H9 (cell line): ENCODE measurements at regions not wholly inside any gene's neighbourhood (a gene's known extent, or its start where the extent isn't known, plus 50 kb on each side); places are given as distances from the start of the nearest gene placed in this dataset.

Experiments used
- DNase-seq: peaks from one replicate; pipeline ENCODE4 v3.0.0-alpha.2; 2017
- H2AFZ ChIP-seq: one replicate; pipeline ENCODE4 v1.6.1; 2013; ENCODE audit warnings: mild to moderate bottlenecking, low read length, control low read depth, moderate library complexity
- H2AK5ac ChIP-seq: 2 replicates; pipeline ENCODE4 v1.6.1; 2013; ENCODE audit warnings: low read length, control low read depth, mixed read lengths; ENCODE audit not compliant: insufficient read length
- H2BK120ac ChIP-seq: one replicate; pipeline ENCODE4 v1.6.1; 2013; ENCODE audit warnings: low read depth, mild to moderate bottlenecking, low read length, control low read depth, inconsistent platforms; ENCODE audit not compliant: poor library complexity, severe bottlenecking
- H2BK12ac ChIP-seq: 2 replicates; pipeline ENCODE4 v1.6.1; 2013; ENCODE audit warnings: low read length, control low read depth, mixed read lengths, low read depth; ENCODE audit not compliant: insufficient read length
- H2BK15ac ChIP-seq: 2 replicates; pipeline ENCODE4 v1.6.1; 2013; ENCODE audit warnings: low read depth, low read length, control low read depth
- H2BK20ac ChIP-seq: one replicate; pipeline ENCODE4 v1.6.1; 2013; ENCODE audit warnings: low read depth, mild to moderate bottlenecking, low read length, control low read depth, inconsistent platforms; ENCODE audit not compliant: poor library complexity, severe bottlenecking
- H2BK5ac ChIP-seq: 2 replicates; pipeline ENCODE4 v1.6.1; 2013; ENCODE audit warnings: low read length, control low read depth, mixed read lengths; ENCODE audit not compliant: insufficient read length
- H3K14ac ChIP-seq: 2 replicates; pipeline ENCODE4 v1.6.1; 2013; ENCODE audit warnings: low read length, control low read depth; ENCODE audit not compliant: insufficient read depth
- H3K18ac ChIP-seq: 2 replicates; pipeline ENCODE4 v1.6.1; 2013; ENCODE audit warnings: low read depth, mild to moderate bottlenecking, mixed read lengths, low read length, control low read depth; ENCODE audit not compliant: insufficient read length
- H3K23ac ChIP-seq: 2 replicates; pipeline ENCODE4 v1.6.1; 2013; ENCODE audit warnings: low read length, control low read depth, mixed read lengths, low read depth; ENCODE audit not compliant: insufficient read length
- H3K23me2 ChIP-seq: 2 replicates; pipeline ENCODE4 v1.6.1; 2013; ENCODE audit warnings: low read depth, mild to moderate bottlenecking, mixed read lengths, low read length, control low read depth; ENCODE audit not compliant: insufficient read length, poor library complexity, severe bottlenecking
- H3K27ac ChIP-seq: 2 replicates; pipeline ENCODE4 v1.5.1; 2013; ENCODE audit warnings: low read length, control low read depth, mixed read lengths, low read depth; ENCODE audit not compliant: insufficient read length
- H3K27me3 ChIP-seq: 2 replicates; pipeline ENCODE4 v1.6.1; 2013; ENCODE audit warnings: low read length, control low read depth, inconsistent platforms; ENCODE audit not compliant: insufficient read depth
- H3K4ac ChIP-seq: 2 replicates; pipeline ENCODE4 v1.6.1; 2013; ENCODE audit warnings: low read depth, mild to moderate bottlenecking, control low read depth, inconsistent platforms, low read length, moderate library complexity
- H3K4me1 ChIP-seq: 2 replicates; pipeline ENCODE4 v1.6.1; 2013; ENCODE audit warnings: low read length, control low read depth, inconsistent platforms; ENCODE audit not compliant: insufficient read depth
- H3K4me2 ChIP-seq: 2 replicates; pipeline ENCODE4 v1.6.1; 2013; ENCODE audit warnings: low read length, control low read depth, mixed read lengths; ENCODE audit not compliant: insufficient read length, insufficient read depth
- H3K56ac ChIP-seq: 2 replicates; pipeline ENCODE4 v1.6.1; 2013; ENCODE audit warnings: low read depth, mild to moderate bottlenecking, mixed read lengths, low read length, control low read depth; ENCODE audit not compliant: insufficient read length
- H3K79me1 ChIP-seq: 2 replicates; pipeline ENCODE4 v1.6.1; 2013; ENCODE audit warnings: low read depth, mild to moderate bottlenecking, moderate library complexity, low read length, control low read depth, inconsistent platforms; ENCODE audit not compliant: insufficient read depth, poor library complexity, severe bottlenecking
- H3K79me2 ChIP-seq: 2 replicates; pipeline ENCODE4 v1.6.1; 2013; ENCODE audit warnings: low read length, control low read depth, inconsistent platforms; ENCODE audit not compliant: insufficient read depth
- H3K9ac ChIP-seq: 2 replicates; pipeline ENCODE4 v1.6.1; 2013; ENCODE audit warnings: low read length, control low read depth, mixed read lengths; ENCODE audit not compliant: insufficient read length; ENCODE audit errors: extremely low read depth
- H3K9me3 ChIP-seq: one replicate; pipeline ENCODE4 v1.6.1; 2013; ENCODE audit warnings: low read depth, low read length, inconsistent platforms; ENCODE audit not compliant: control insufficient read depth
- H3T11ph ChIP-seq: one replicate; pipeline ENCODE4 v1.6.1; 2013; ENCODE audit warnings: mild to moderate bottlenecking, low read length, control low read depth, inconsistent platforms
- H4K20me1 ChIP-seq: one replicate; pipeline ENCODE4 v1.6.1; 2013; ENCODE audit not compliant: control insufficient read depth, insufficient read length, insufficient read depth
- H4K5ac ChIP-seq: 2 replicates; pipeline ENCODE4 v1.6.1; 2013; ENCODE audit warnings: low read depth, mild to moderate bottlenecking, mixed read lengths, low read length, control low read depth; ENCODE audit not compliant: insufficient read length
- H4K8ac ChIP-seq: replicated peaks from 2 replicates; pipeline ENCODE4 v1.6.1; 2013; ENCODE audit warnings: low read length, control low read depth, mixed read lengths, low read depth; ENCODE audit not compliant: insufficient read length
- H4K91ac ChIP-seq: 2 replicates; pipeline ENCODE4 v1.6.1; 2013; ENCODE audit warnings: low read depth, mild to moderate bottlenecking, moderate library complexity, mixed read lengths, low read length, control low read depth; ENCODE audit not compliant: insufficient read length
- H3K27ac Mint-ChIP-seq, 3 experiments: 2 replicates in 2 of 3; 3 replicates in 1 of 3; pipeline ENCODE4 v1.8.0; 2020 to 2021; ENCODE audit warnings: mixed read lengths in 3 of 3, mild to moderate bottlenecking in 1 of 3, moderate library complexity in 1 of 3
- H3K27me3 Mint-ChIP-seq: 2 replicates; pipeline ENCODE4 v1.8.0; 2021; ENCODE audit warnings: low read depth, mild to moderate bottlenecking, moderate library complexity, mixed read lengths
- H3K36me3 Mint-ChIP-seq, 3 experiments: 2 replicates in 2 of 3; 3 replicates in 1 of 3; pipeline ENCODE4 v1.8.0; 2020 to 2021; ENCODE audit warnings: low read depth in 3 of 3, mixed read lengths in 3 of 3; ENCODE audit not compliant: insufficient read depth in 1 of 3
- H3K4me1 Mint-ChIP-seq, 2 experiments: 2 replicates each; pipeline ENCODE4 v1.8.0; 2020; ENCODE audit warnings: mixed read lengths in 2 of 2
- H3K4me3 Mint-ChIP-seq, 2 experiments: 2 replicates in 1 of 2; 3 replicates in 1 of 2; pipeline ENCODE4 v1.8.0; 2020 to 2021; ENCODE audit warnings: mild to moderate bottlenecking in 2 of 2, mixed read lengths in 2 of 2, moderate library complexity in 1 of 2
- H3K9me3 Mint-ChIP-seq, 2 experiments: 2 replicates in 1 of 2; 3 replicates in 1 of 2; pipeline ENCODE4 v1.8.0; 2020; ENCODE audit warnings: mild to moderate bottlenecking in 2 of 2, mixed read lengths in 2 of 2, moderate library complexity in 1 of 2
- CTCF ChIP-seq: fragments of 200-600 bp; sonication (generic); conservative IDR thresholded peaks from 3 replicates; pipeline ENCODE4 v1.8.0; 2021; ENCODE audit warnings: antibody characterized with exemption, mild to moderate bottlenecking
- WGBS: extraction: QIAGEN DNeasy Blood & Tissue Kit; methylation state at CpG from one replicate; pipeline ENCODE4 v1.1.7; 2013; ENCODE audit warnings: missing lambda C conversion rate, low lambda C conversion rate, mixed read lengths; ENCODE audit not compliant: insufficient read length; ENCODE audit errors: extremely low coverage; 5-methylcytosine and 5-hydroxymethylcytosine counted together

DNA sequence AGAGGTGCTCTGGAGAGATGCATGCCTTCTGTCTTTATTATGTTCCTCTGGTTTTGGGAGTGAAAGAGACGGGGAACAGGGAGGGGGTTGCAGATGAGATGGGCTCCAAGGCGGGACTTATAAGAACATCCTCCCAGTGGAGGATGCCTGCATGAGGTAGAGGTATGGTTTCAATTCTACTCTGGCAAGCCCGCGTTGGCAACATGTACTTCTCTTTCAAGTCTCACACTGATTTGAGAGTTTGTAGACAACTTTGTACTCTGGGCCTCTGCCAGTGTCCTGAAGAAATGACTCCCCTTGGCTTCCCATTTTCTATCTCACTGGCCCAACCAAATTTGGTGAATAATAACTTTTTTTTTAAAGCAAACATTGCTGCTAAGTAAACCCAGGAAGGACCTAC, 121.3 kb downstream of the C12orf75 start:
- no peak overlapping the region for H3K4me3 Mint-ChIP-seq
- Histone ChIP-seq H3K4ac (no peak overlapping the region), H3K14ac (no peak overlapping the region), H3K27me3 (no peaks in the 10 kb centered on the region), H2BK20ac (no peak overlapping the region), H3K9me3 (no peaks in the 10 kb centered on the region), H2AK5ac (no peak overlapping the region), H4K91ac (no peak overlapping the region), H2AFZ (no peak overlapping the region), H4K20me1 (no peaks in the 10 kb centered on the region), H3K4me2 (no peak overlapping the region), H3T11ph (no peak overlapping the region), H2BK12ac (no peak overlapping the region), H4K8ac (no peak overlapping the region), H2BK5ac (no peak overlapping the region), H3K56ac (no peak overlapping the region), H3K23ac (no peak overlapping the region), H2BK120ac (no peak overlapping the region), H4K5ac (no peak overlapping the region), H2BK15ac (no peak overlapping the region), H3K9ac (no peak overlapping the region), H3K79me1 (no peaks in the 10 kb centered on the region), H3K4me1 (no peaks in the 10 kb centered on the region), H3K23me2 (no peaks in the 10 kb centered on the region), H3K79me2 (no peaks in the 10 kb centered on the region; the same call in 1 of the 2 replicates), H3K18ac (no peak overlapping the region), H3K27ac (no peak overlapping the region)
- TF ChIP-seq CTCF = no peak
- H3K27ac Mint-ChIP-seq = no peak overlapping the region
- no peaks in the 10 kb centered on the region for H3K36me3 Mint-ChIP-seq
- no peak for DNase-seq
- H3K27me3 Mint-ChIP-seq = peaks cover 3% of the 10 kb centered on the region; the same call in 1 of the 2 replicates
- H3K4me1 Mint-ChIP-seq = peaks cover 0 to 5% of the 10 kb centered on the region in 2 experiments; a peak in 1 of 4 replicates
- no CpG with 5 or more reads among the region's 4 CpGs for WGBS
- H3K9me3 Mint-ChIP-seq = no peaks in the 10 kb centered on the region
